ENCODE measurements at regions not wholly inside any gene's neighbourhood (a gene's known extent, or its start where the extent isn't known, plus 50 kb on each side); places are given as distances from the start of the nearest gene placed in this dataset.

GRCh38 chr1:63087966-63088365 lies 234.4 kb upstream of the FOXD3 start:
- H3K9ac ChIP-seq (ENCODE audit: low read depth in 2 of 2, low read length in 2 of 2): no peak overlapping the region
- no peaks in the 10 kb centered on the region for H3K9me3 ChIP-seq
- no peak overlapping the region for H3K4me3 ChIP-seq
- H3K27ac ChIP-seq: no peak overlapping the region
- no peaks in the 10 kb centered on the region for H3K27me3 ChIP-seq
- no peaks in the 10 kb centered on the region for H3K36me3 ChIP-seq
- no peak for TF ChIP-seq CTCF (IDR thresholded peaks at IDR 0.05)
- no peak for DNase-seq
- H3K4me1 ChIP-seq: no peaks in the 10 kb centered on the region
- intact Hi-C loops (cut with DNase I): no loop called here

DNA sequence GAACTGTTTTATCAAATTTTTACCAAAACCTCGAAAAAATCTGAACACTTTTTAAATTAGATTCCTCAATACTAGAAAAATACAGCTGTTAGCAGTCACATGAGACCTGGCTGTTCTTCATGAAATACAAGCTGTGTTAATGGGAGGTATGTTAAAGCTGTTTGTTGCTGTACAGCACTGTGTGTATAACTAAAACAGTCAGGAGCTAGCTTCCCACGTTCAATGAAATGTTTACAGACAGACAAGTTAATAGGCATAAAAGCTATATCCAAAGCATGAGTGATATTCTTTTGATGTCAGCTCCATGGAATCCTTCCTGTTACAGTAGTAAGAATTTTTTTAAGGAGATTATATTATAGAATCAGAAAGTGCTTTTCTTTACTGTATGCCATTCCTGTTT lies 223.2 kb upstream of the FOXD3 start:
- intact Hi-C loops (cut with DNase I): no loop called here
- Histone ChIP-seq H3K9me3 (no peaks in the 10 kb centered on the region), H3K36me3 (no peaks in the 10 kb centered on the region), H3K4me1 (no peaks in the 10 kb centered on the region), H3K4me3 (no peak overlapping the region), H3K9ac (ENCODE audit: low read depth in 2 of 2, low read length in 2 of 2) (no peak overlapping the region), H3K27me3 (no peaks in the 10 kb centered on the region), H3K27ac (no peak overlapping the region)
- TF ChIP-seq CTCF (IDR thresholded peaks at IDR 0.05): no peak
- no peak for DNase-seq

- no peaks in the 10 kb centered on the region for H3K36me3 ChIP-seq
- no peaks in the 10 kb centered on the region for H3K9me3 ChIP-seq
- H3K27me3 ChIP-seq: no peaks in the 10 kb centered on the region
- no peak for DNase-seq
- intact Hi-C loops (cut with DNase I): no loop called here
- H3K4me1 ChIP-seq: no peaks in the 10 kb centered on the region
- no peak overlapping the region for H3K4me3 ChIP-seq
- no peak overlapping the region for H3K9ac ChIP-seq (ENCODE audit: low read depth in 2 of 2, low read length in 2 of 2)
- TF ChIP-seq CTCF (IDR thresholded peaks at IDR 0.05): no peak
- H3K27ac ChIP-seq: no peak overlapping the region
These were observed 221.0 kb upstream of the FOXD3 start for GRCh38 chr1:63101336-63101735.

DNA sequence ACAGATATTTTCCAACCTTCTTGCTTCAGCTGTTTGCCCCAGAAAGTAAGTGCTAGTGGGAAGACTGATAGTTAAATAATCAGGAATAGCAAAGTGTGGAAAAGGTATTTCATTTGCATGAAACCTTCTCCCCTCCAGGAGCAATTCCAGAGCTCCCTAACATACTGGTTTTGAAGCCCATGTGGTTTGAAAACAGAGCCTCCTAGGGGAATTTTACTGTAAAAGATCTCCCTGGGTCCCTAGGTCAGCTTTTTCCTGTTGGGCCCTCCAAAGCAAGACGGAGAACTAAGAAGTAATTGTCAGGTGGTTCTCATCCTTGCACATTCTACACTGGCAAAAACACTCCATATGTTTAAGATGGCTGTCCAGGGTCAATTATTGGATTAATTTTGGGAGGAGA lies 218.7 kb upstream of the FOXD3 start:
- TF ChIP-seq CTCF (IDR thresholded peaks at IDR 0.05): no peak
- no peak overlapping the region for H3K27ac ChIP-seq
- no peaks in the 10 kb centered on the region for H3K27me3 ChIP-seq
- H3K9me3 ChIP-seq: no peaks in the 10 kb centered on the region
- DNase-seq: no peak
- H3K4me1 ChIP-seq: no peaks in the 10 kb centered on the region
- H3K36me3 ChIP-seq: no peaks in the 10 kb centered on the region
- intact Hi-C loops (cut with DNase I): no loop called here
- no peak overlapping the region for H3K9ac ChIP-seq (ENCODE audit: low read depth in 2 of 2, low read length in 2 of 2)
- H3K4me3 ChIP-seq: no peak overlapping the region

GRCh38 chr1:63107066-63107465 lies 215.3 kb upstream of the FOXD3 start:
- H3K27ac ChIP-seq: no peak overlapping the region
- DNase-seq: no peak
- intact Hi-C loops (cut with DNase I): no loop called here
- no peak overlapping the region for H3K4me3 ChIP-seq
- no peaks in the 10 kb centered on the region for H3K4me1 ChIP-seq
- H3K9me3 ChIP-seq: no peaks in the 10 kb centered on the region
- H3K9ac ChIP-seq (ENCODE audit: low read depth in 2 of 2, low read length in 2 of 2): no peak overlapping the region
- no peaks in the 10 kb centered on the region for H3K36me3 ChIP-seq
- TF ChIP-seq CTCF (IDR thresholded peaks at IDR 0.05): no peak
- no peaks in the 10 kb centered on the region for H3K27me3 ChIP-seq

DNA sequence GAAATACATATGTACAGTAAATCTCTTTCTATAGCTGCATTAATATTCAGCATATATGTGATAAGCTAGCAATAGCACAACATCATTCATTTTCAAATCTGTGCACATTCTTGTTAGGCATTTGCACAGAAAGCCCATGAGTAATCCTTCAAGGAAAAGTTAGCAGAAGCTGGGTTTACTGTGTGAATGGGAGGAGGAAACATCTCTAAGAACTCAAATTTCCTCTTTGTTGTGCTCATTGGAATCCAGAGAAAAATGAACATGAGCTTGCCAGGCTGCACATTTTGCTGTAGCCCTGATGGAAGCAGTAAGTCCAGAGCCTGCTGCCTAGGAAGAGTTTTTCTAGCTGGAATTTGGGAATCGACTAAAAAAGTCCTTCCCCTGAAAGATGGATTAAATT lies 214.2 kb upstream of the FOXD3 start:
- TF ChIP-seq CTCF (IDR thresholded peaks at IDR 0.05): no peak
- no peak for DNase-seq
- Histone ChIP-seq H3K9ac (ENCODE audit: low read depth in 2 of 2, low read length in 2 of 2) (no peak overlapping the region), H3K4me1 (no peaks in the 10 kb centered on the region), H3K27me3 (no peaks in the 10 kb centered on the region), H3K4me3 (no peak overlapping the region), H3K9me3 (no peaks in the 10 kb centered on the region), H3K36me3 (no peaks in the 10 kb centered on the region), H3K27ac (no peak overlapping the region)
- intact Hi-C loops (cut with DNase I): no loop called here

All from colonic mucosa (tissue), 4 donors.